RWPE1 (cell line): ENCODE measurements at regions not wholly inside any gene's neighbourhood (a gene's known extent, or its start where the extent isn't known, plus 50 kb on each side); places are given as distances from the start of the nearest gene placed in this dataset.

Experiments
- CTCF ChIA-PET: fragments of 350-600 bp; sonication (Branson Sonifier 250); formaldehyde crosslinking; extraction: SDS; loops from one replicate; lab custom pipeline; 2021; lab: Yijun Ruan, JAX
- POLR2A ChIA-PET: fragments of 400-600 bp; formaldehyde crosslinking; extraction: SDS; loops from one replicate; lab custom pipeline; 2020; ENCODE audit warnings: antibody characterized with exemption; ENCODE audit not compliant: low non-redundant PET; lab: Yijun Ruan, JAX
- DNase-seq: peaks from one replicate; pipeline ENCODE4 v3.0.0; 2012; ENCODE audit warnings: low spot score
- H3K27ac ChIP-seq: fragments of 450-650 bp; 2 replicates; pipeline ENCODE4 v1.5.1; 2017
- TF ChIP-seq, protein P1 (sequence below): fragments of 450-650 bp; conservative IDR thresholded peaks from 2 replicates; pipeline ENCODE4 v1.5.1; 2017; ENCODE audit warnings: low read depth, mild to moderate bottlenecking

DNA sequence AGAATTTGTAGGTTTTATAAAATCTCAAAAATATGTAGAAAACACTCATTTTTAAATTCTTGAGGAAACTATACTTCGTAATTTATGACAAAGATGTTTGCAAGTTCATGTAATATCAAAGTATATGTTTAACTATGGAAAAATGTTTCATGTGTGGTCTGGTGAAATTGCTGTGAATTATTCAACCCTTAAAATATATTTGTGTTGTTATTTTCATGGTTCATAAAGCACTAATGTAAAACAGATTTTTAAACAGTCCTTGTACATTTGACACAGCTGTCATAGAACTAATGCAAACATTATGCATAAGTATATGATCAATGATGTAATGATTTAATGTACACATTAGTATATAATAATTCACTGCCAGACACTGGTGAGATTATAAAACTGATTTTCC is 83.1 kb upstream of the ARSJ start:
- DNase-seq, result no peak
- CTCF ChIA-PET, result interaction anchor here (0.7 kb wide), 1 partner anchor 1873 kb away, joined by 3 read pairs; no protein-coding TSS in a partner anchor
- no peak overlapping the region for H3K27ac ChIP-seq
- TF ChIP-seq, protein P1, sequence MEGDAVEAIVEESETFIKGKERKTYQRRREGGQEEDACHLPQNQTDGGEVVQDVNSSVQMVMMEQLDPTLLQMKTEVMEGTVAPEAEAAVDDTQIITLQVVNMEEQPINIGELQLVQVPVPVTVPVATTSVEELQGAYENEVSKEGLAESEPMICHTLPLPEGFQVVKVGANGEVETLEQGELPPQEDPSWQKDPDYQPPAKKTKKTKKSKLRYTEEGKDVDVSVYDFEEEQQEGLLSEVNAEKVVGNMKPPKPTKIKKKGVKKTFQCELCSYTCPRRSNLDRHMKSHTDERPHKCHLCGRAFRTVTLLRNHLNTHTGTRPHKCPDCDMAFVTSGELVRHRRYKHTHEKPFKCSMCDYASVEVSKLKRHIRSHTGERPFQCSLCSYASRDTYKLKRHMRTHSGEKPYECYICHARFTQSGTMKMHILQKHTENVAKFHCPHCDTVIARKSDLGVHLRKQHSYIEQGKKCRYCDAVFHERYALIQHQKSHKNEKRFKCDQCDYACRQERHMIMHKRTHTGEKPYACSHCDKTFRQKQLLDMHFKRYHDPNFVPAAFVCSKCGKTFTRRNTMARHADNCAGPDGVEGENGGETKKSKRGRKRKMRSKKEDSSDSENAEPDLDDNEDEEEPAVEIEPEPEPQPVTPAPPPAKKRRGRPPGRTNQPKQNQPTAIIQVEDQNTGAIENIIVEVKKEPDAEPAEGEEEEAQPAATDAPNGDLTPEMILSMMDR, result no peak
- POLR2A ChIA-PET, result no interaction called here

DNA sequence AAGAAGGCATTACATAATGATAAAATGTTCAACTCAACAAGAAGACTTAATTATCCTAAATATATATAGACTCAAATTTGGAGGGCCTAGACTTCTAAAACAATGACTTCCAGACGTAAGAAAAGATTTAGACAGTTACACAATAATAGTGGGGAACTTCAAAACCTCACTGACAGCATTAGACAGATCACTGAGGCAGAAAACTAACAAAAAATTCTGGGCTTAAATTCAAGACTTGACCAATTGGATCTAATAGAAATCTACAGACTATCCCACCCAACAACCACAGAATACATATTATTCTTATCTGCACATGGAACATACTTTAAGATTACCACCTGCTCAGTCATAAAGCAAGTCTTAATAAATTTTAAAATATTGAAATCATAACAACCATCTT is 93.3 kb upstream of the ARSJ start:
- TF ChIP-seq, protein P1, result no peak
- ChIA-PET CTCF (interaction anchor here (0.6 to 0.7 kb wide), 2 partner anchors 10 to 280 kb away, joined by 3 to 5 read pairs; no protein-coding TSS in a partner anchor), POLR2A (no interaction called here)
- DNase-seq, result no peak
- no peak overlapping the region for H3K27ac ChIP-seq

DNA sequence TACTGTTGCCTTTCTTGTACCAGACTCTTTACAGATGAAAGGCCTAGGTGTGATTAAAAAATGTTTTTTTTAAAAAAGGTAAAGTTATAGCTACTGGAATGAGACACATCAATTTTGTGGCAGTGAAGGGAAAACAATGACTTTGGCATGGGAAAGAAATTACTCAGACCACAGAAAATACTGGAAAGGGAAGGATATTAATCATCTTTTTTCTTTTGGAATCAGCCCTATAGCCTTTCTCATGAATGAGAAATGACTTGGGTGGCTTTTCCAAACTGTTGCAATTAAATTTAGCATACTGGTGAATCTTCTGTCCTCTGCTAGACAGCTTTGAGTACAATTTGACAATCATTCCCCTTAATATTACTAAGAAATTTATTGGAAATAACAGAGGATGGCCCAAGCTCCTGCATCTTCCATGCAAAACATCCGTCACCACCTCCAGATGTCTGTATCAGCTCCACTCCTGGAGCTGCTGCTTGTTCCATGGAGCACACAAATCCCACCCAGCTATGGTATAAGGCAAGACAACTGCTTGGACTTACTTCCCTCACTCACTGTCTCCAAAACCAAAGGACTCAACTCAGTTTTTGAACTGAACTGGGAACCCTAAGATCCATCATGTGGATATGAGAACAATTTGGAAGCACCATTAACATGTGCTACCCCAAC is 97.6 kb upstream of the ARSJ start:
- POLR2A ChIA-PET, result no interaction called here
- TF ChIP-seq, protein P1, result no peak
- DNase-seq, result no peak
- H3K27ac ChIP-seq, result no peak overlapping the region
- CTCF ChIA-PET, result interaction anchor here (0.7 kb wide), 1 partner anchor 441 kb away, joined by 3 read pairs; no protein-coding TSS in a partner anchor

DNA sequence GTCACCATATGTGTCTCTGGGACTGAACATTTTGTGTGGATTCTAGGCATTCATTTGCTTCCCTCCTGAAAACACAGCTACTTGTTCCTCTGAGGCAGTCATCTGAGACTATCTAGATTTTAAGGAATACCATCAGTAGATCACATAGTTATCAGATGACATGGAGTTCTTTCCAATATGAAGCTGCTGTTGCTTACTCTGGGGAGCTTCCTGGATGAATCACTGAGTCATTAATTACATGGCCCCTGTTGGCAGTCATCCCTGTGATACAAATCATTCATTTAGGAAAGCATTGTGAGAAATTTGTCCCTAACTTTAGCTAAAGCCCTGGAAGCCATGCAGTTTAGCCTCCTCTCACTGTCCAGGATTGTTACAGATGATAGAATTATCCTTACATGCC is 98.2 kb upstream of the ARSJ start:
- H3K27ac ChIP-seq, result no peak overlapping the region
- TF ChIP-seq, protein P1, result no peak
- CTCF ChIA-PET, result no interaction called here
- DNase-seq, result peak; percentile 59
- POLR2A ChIA-PET, result no interaction called here

DNA sequence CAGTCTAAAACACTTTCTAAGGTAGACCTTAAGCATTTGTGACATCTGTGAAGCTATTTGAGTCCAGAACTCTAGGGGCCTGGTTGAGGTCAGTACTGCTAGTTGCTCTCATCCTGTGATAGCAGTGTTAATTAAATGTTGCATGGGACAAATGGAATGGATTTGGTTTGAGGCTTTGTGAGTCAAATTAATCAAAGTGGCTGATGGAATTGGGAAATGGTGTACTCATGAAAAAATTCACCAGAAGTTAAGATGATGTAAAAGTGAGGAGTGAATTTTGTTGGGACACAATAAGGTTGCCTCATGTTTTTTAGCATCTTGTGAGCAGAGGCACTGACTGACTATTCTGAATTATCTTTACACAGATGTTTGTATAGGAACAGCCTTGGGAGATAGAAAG is 99.2 kb upstream of the ARSJ start:
- no peak overlapping the region for H3K27ac ChIP-seq
- DNase-seq, result no peak
- CTCF ChIA-PET, result no interaction called here

DNA sequence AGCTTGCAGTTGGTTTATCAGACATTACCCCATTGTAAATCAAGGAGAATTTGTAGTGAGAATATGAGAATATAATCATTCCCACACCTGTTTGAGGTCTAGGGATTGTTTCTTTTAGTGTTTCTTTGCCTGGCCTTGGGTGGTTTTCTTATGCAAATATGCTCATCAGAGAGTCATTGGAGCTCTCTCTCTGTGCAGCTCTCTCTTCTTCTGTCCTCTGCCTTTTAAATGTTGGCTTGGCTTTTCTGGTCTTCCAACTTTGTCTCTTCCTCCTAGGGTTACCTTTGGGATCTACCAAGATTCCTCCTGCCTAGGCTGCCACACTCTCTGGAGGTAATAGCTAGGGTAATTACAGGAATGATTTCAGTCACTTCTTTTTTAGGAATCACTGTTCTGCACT is 102.3 kb upstream of the ARSJ start:
- ChIA-PET CTCF (interaction anchor here (0.5 to 0.8 kb wide), 4 partner anchors 9 to 338 kb away, joined by 3 to 5 read pairs (median 4); no protein-coding TSS in a partner anchor), POLR2A (no interaction called here)
- H3K27ac ChIP-seq, result no peak overlapping the region
- DNase-seq, result no peak
- TF ChIP-seq, protein P1, result no peak

More for the DNA sequence above, 99.2 kb upstream of the ARSJ start:
- TF ChIP-seq, protein P1, result no peak
- POLR2A ChIA-PET, result no interaction called here
